ENCODE measurements at regions not wholly inside any gene's neighbourhood (a gene's known extent, or its start where the extent isn't known, plus 50 kb on each side); places are given as distances from the start of the nearest gene placed in this dataset.

DNA sequence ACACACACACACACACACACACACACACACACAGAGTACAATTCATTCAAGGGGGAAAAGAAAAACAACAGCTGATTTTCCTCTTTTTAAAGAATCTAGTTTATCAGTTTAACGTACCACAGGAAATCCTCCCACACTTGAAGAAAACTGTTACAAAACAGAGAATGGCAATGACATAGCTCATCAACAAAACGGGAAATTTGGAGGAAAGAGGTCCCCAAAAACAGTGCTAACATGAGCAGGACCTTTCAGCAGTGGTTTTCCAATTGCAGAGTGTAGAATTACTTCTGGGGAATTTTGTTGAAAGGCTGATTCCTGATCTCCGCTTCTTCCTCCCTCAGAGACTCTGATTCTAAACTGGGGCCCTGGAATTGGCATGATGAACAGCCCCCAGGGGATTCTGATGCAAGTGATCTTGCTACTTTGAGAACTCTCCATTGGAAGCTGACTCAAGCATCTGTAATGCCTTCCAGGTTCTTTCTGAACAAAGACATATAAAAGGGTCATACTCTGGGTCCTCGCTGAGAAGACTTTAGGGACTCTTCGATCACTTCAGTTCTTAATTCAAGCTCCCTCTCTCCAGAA, 442.6 kb upstream of the PROK2 start:
- peaks cover 6% of the 10 kb centered on the region for H3K27me3 ChIP-seq (ENCODE audit: insufficient read depth, poor library complexity, severe bottlenecking)
- H3K27ac ChIP-seq (ENCODE audit: poor library complexity, severe bottlenecking), result no peak overlapping the region
- ATAC-seq (ENCODE audit: low read depth) (no peak), DNase-seq (ENCODE audit: low spot score) (no peak)
- no peaks in the 10 kb centered on the region for H3K36me3 ChIP-seq (ENCODE audit: low read depth)
- H3K4me1 ChIP-seq (ENCODE audit: insufficient read depth, poor library complexity, severe bottlenecking), result no peaks in the 10 kb centered on the region
- TF ChIP-seq, protein P1, sequence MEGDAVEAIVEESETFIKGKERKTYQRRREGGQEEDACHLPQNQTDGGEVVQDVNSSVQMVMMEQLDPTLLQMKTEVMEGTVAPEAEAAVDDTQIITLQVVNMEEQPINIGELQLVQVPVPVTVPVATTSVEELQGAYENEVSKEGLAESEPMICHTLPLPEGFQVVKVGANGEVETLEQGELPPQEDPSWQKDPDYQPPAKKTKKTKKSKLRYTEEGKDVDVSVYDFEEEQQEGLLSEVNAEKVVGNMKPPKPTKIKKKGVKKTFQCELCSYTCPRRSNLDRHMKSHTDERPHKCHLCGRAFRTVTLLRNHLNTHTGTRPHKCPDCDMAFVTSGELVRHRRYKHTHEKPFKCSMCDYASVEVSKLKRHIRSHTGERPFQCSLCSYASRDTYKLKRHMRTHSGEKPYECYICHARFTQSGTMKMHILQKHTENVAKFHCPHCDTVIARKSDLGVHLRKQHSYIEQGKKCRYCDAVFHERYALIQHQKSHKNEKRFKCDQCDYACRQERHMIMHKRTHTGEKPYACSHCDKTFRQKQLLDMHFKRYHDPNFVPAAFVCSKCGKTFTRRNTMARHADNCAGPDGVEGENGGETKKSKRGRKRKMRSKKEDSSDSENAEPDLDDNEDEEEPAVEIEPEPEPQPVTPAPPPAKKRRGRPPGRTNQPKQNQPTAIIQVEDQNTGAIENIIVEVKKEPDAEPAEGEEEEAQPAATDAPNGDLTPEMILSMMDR (IDR thresholded peaks at IDR 0.05; ENCODE audit: poor library complexity, severe bottlenecking), result no peak
- H3K9me3 ChIP-seq (ENCODE audit: severe bottlenecking), result peaks cover 11% of the 10 kb centered on the region
- H3K4me3 ChIP-seq (ENCODE audit: severe bottlenecking), result no peak overlapping the region

DNA sequence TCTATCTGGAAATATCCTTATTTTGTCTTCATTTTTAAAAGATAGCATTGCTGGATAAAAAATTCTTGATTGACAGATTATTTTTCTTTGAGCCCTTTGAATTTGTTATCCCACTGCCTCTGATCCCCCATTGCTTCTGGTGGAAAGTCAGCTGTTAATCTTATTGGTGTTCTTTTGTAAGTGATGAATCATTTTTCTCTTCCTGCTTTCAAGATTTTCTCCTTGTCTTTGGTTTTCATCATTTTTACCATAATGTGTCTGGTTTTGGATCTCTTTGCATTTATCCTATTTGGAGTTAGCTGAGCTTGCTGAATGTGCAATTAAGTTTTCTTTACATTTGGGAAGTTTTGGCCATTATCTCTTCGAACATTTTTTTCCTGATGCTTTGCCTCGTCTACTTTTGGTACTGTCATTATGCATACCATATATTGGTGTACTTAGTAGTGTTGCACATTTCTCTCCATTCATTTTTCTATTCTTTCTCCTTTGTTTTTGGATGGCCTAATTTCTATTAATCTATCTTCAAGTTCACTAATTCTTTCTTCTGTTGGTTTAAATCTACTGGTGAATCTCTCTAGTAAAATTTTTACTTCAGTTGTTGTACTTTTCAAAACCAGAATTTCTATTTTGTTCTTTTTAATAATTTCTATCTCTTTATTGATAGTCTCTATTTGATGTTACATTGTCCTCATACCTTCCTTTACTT, 440.0 kb upstream of the PROK2 start:
- Histone ChIP-seq H3K36me3 (ENCODE audit: low read depth) (no peaks in the 10 kb centered on the region), H3K9me3 (ENCODE audit: severe bottlenecking) (peaks cover 11% of the 10 kb centered on the region), H3K27me3 (ENCODE audit: insufficient read depth, poor library complexity, severe bottlenecking) (peaks cover 6% of the 10 kb centered on the region), H3K4me3 (ENCODE audit: severe bottlenecking) (no peak overlapping the region), H3K4me1 (ENCODE audit: insufficient read depth, poor library complexity, severe bottlenecking) (no peaks in the 10 kb centered on the region), H3K27ac (ENCODE audit: poor library complexity, severe bottlenecking) (no peak overlapping the region)
- TF ChIP-seq, protein P1 (IDR thresholded peaks at IDR 0.05; ENCODE audit: poor library complexity, severe bottlenecking), result no peak
- ATAC-seq (ENCODE audit: low read depth) (no peak), DNase-seq (ENCODE audit: low spot score) (no peak)

DNA sequence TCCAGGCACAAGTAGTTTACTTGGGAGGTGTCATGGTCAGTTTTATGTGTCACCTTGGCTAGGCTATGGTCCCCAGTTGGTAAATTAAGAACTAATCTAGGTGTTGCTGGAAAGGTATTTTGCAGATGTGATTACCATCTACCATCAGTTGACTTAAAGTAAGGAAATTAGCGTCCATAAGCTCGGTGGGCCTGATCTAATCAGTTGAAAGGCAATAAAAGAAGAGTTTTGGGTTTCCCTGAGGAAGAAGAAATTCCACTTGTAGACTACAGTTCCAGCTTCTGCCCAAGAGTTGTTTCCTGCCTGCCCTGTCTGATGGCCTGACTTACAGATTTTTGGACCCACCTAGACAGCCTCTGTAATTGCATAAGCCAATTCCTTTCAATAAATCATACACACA, 438.7 kb upstream of the PROK2 start:
- H3K4me1 ChIP-seq (ENCODE audit: insufficient read depth, poor library complexity, severe bottlenecking), result no peaks in the 10 kb centered on the region
- DNase-seq (ENCODE audit: low spot score) (no peak), ATAC-seq (ENCODE audit: low read depth) (no peak)
- H3K27ac ChIP-seq (ENCODE audit: poor library complexity, severe bottlenecking), result no peak overlapping the region
- H3K36me3 ChIP-seq (ENCODE audit: low read depth), result no peaks in the 10 kb centered on the region
- H3K9me3 ChIP-seq (ENCODE audit: severe bottlenecking), result peaks cover 11% of the 10 kb centered on the region
- TF ChIP-seq, protein P1 (IDR thresholded peaks at IDR 0.05; ENCODE audit: poor library complexity, severe bottlenecking), result no peak
- peaks cover 5% of the 10 kb centered on the region for H3K27me3 ChIP-seq (ENCODE audit: insufficient read depth, poor library complexity, severe bottlenecking)
- H3K4me3 ChIP-seq (ENCODE audit: severe bottlenecking), result no peak overlapping the region

DNA sequence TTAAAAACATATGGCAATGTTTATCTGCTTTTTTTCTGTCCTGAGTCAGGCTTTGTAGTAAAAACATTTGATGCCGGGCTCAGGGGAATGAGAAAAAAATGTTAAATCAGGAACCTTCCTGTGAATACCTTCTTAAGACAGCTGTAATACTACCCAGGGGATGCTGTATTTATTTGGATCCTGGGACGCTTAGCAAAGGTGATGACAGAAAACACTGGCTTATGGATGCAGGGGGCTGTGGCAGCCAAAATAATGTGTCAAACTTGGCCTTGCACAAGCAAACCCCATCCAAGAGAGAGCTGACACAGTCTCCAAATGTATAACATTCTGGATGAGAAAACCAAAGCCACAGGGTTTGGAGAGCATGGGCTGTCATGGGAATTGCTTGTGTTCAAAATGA, 438.2 kb upstream of the PROK2 start:
- H3K4me1 ChIP-seq (ENCODE audit: insufficient read depth, poor library complexity, severe bottlenecking), result no peaks in the 10 kb centered on the region
- DNase-seq (ENCODE audit: low spot score), result no peak
- H3K4me3 ChIP-seq (ENCODE audit: severe bottlenecking), result no peak overlapping the region
- TF ChIP-seq, protein P1 (IDR thresholded peaks at IDR 0.05; ENCODE audit: poor library complexity, severe bottlenecking), result no peak
- no peak for ATAC-seq (ENCODE audit: low read depth)
- H3K27me3 ChIP-seq (ENCODE audit: insufficient read depth, poor library complexity, severe bottlenecking), result peaks cover under 1% of the 10 kb centered on the region
- H3K36me3 ChIP-seq (ENCODE audit: low read depth), result no peaks in the 10 kb centered on the region
- no peak overlapping the region for H3K27ac ChIP-seq (ENCODE audit: poor library complexity, severe bottlenecking)
- peaks cover 11% of the 10 kb centered on the region for H3K9me3 ChIP-seq (ENCODE audit: severe bottlenecking)

DNA sequence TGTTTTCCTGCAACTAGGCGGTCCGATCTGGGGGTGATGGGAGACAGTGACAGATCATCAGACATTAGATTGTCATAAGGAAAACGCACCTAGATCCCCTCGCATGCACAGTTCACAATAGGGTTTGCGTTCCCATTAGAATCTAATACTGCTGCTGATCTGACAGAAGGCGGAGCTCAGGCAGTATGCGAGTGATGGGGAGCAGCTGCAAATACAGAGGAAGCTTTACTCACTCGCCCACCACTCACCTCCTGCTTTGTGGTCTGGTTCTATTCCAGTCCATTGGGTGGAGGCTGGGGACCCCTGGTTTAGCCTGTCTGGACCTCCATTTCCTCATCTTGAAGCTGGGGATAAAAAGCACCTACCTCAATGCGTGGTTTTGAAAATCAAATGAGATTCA, 437.5 kb upstream of the PROK2 start:
- Histone ChIP-seq H3K27ac (ENCODE audit: poor library complexity, severe bottlenecking) (no peak overlapping the region), H3K4me1 (ENCODE audit: insufficient read depth, poor library complexity, severe bottlenecking) (no peaks in the 10 kb centered on the region), H3K36me3 (ENCODE audit: low read depth) (no peaks in the 10 kb centered on the region), H3K9me3 (ENCODE audit: severe bottlenecking) (peaks cover 11% of the 10 kb centered on the region), H3K27me3 (ENCODE audit: insufficient read depth, poor library complexity, severe bottlenecking) (no peaks in the 10 kb centered on the region), H3K4me3 (ENCODE audit: severe bottlenecking) (no peak overlapping the region)
- TF ChIP-seq, protein P1 (IDR thresholded peaks at IDR 0.05; ENCODE audit: poor library complexity, severe bottlenecking), result no peak
- ATAC-seq (ENCODE audit: low read depth) (no peak), DNase-seq (ENCODE audit: low spot score) (no peak)
